H1 (cell line): ENCODE measurements at regions not wholly inside any gene's neighbourhood (a gene's known extent, or its start where the extent isn't known, plus 50 kb on each side); places are given as distances from the start of the nearest gene placed in this dataset.

Source experiments
- CTCF ChIA-PET: fragments of 300-600 bp; sonication (Branson Sonifier 250); formaldehyde crosslinking; loops from one replicate; lab custom pipeline; 2021; ENCODE audit not compliant: partially characterized antibody; lab: Charles Lee
- POLR2A ChIA-PET: fragments of 300-600 bp; sonication (Branson Sonifier 250); formaldehyde crosslinking; loops from one replicate; lab custom pipeline; 2021; ENCODE audit warnings: inconsistent platforms; ENCODE audit not compliant: partially characterized antibody; lab: Charles Lee
- DNase-seq, 2 experiments: peaks; one replicate each; pipeline versions ENCODE4 v3.0.0 to v3.0.0-alpha.2; 2010 to 2022; ENCODE audit warnings: low spot score in 2 of 2, low read depth in 1 of 2, mixed read lengths in 1 of 2
- FAIRE-seq: peaks from 2 replicates; lab custom pipeline; 2011; peaks lifted over from hg19 to GRCh38; lab: Jason Lieb, UNC
- H2AFZ ChIP-seq: 2 replicates; pipeline ENCODE4 v1.8.1; 2012; ENCODE audit warnings: low read length, inconsistent platforms
- H2AK5ac ChIP-seq: 2 replicates; pipeline ENCODE4 v1.6.1; 2013; ENCODE audit warnings: low read depth, low read length
- H2BK120ac ChIP-seq: replicated peaks from 2 replicates; pipeline ENCODE3; 2013; ENCODE audit warnings: low read depth, low read length, inconsistent platforms
- H2BK12ac ChIP-seq: 2 replicates; pipeline ENCODE4 v1.6.1; 2013; ENCODE audit warnings: low read depth, low read length
- H2BK15ac ChIP-seq: 2 replicates; pipeline ENCODE4 v1.6.1; 2013; ENCODE audit warnings: low read length
- H2BK20ac ChIP-seq: 2 replicates; pipeline ENCODE4 v1.6.1; 2013; ENCODE audit warnings: low read length
- H2BK5ac ChIP-seq: 2 replicates; pipeline ENCODE4 v1.6.1; 2013; ENCODE audit warnings: low read depth, low read length
- H3K14ac ChIP-seq: 2 replicates; pipeline ENCODE4 v1.6.1; 2013; ENCODE audit warnings: inconsistent platforms; ENCODE audit not compliant: insufficient read length
- H3K18ac ChIP-seq: 2 replicates; pipeline ENCODE4 v1.6.1; 2013; ENCODE audit warnings: low read length; ENCODE audit errors: extremely low read depth
- H3K23ac ChIP-seq: 2 replicates; pipeline ENCODE4 v1.6.1; 2013; ENCODE audit warnings: inconsistent platforms; ENCODE audit not compliant: insufficient read length
- H3K23me2 ChIP-seq: 2 replicates; pipeline ENCODE4 v1.6.1; 2013; ENCODE audit warnings: low read depth, low read length
- H3K27ac ChIP-seq: 2 replicates; pipeline ENCODE4 v1.6.1; 2011; ENCODE audit warnings: low read depth, low read length, inconsistent platforms
- H3K27me3 ChIP-seq, 4 experiments: replicated peaks in 1 of 4; 1 replicate in 1 of 4; 2 replicates in 3 of 4; pipeline versions ENCODE4 v1.6.1 to v1.8.1; 2011 to 2013; ENCODE audit warnings: low read length in 3 of 4, mild to moderate bottlenecking in 3 of 4, inconsistent platforms in 2 of 4, mixed read lengths in 2 of 4, moderate library complexity in 1 of 4; ENCODE audit not compliant: control insufficient read depth in 3 of 4, insufficient read depth in 3 of 4; ENCODE audit errors: extremely low read depth in 1 of 4
- H3K36me3 ChIP-seq, 4 experiments: 2 replicates each; pipeline versions ENCODE4 v1.6.1 to v1.8.1; 2011 to 2013; ENCODE audit warnings: mild to moderate bottlenecking in 4 of 4, low read length in 3 of 4, moderate library complexity in 2 of 4, control low read depth in 1 of 4, inconsistent platforms in 1 of 4; ENCODE audit not compliant: insufficient read depth in 4 of 4, control insufficient read depth in 2 of 4
- H3K4ac ChIP-seq: replicated peaks from 2 replicates; pipeline ENCODE3; 2013; ENCODE audit warnings: low read length, low read depth, mixed read lengths, inconsistent platforms; ENCODE audit not compliant: insufficient read length
- H3K4me1 ChIP-seq, 4 experiments: replicated peaks in 1 of 4; 1 replicate in 1 of 4; 2 replicates in 3 of 4; pipeline versions ENCODE4 v1.6.1 to v1.8.1; 2011 to 2013; ENCODE audit warnings: low read length in 3 of 4, inconsistent platforms in 2 of 4, mixed read lengths in 1 of 4; ENCODE audit not compliant: insufficient read depth in 4 of 4, control insufficient read depth in 3 of 4
- H3K4me2 ChIP-seq, 2 experiments: 2 replicates each; pipeline versions ENCODE4 v1.6.1 to v1.8.1; 2011 to 2013; ENCODE audit warnings: low read depth in 2 of 2, low read length in 2 of 2, control low read depth in 1 of 2, inconsistent platforms in 1 of 2, mild to moderate bottlenecking in 1 of 2; ENCODE audit not compliant: insufficient read depth in 1 of 2
- H3K4me3 ChIP-seq, 4 experiments: fragments of 200-600, 300-600 bp in 1 of 4; sonication (generic), shearing (Covaris generic), sonication (Bioruptor Twin) in 1 of 4; 2 replicates each; pipeline versions ENCODE4 v1.5.1 to v1.8.1; 2011 to 2016; ENCODE audit warnings: low read length in 4 of 4, low read depth in 3 of 4, control low read depth in 2 of 4, inconsistent platforms in 2 of 4, mild to moderate bottlenecking in 2 of 4, mixed read lengths in 1 of 4, moderate library complexity in 1 of 4; ENCODE audit not compliant: insufficient read depth in 2 of 4; ENCODE audit errors: extremely low read depth in 1 of 4
- H3K56ac ChIP-seq: replicated peaks from 2 replicates; pipeline ENCODE3; 2013; ENCODE audit warnings: low read depth, mild to moderate bottlenecking, mixed read lengths, low read length, inconsistent platforms; ENCODE audit not compliant: insufficient read length
- H3K79me1 ChIP-seq: 2 replicates; pipeline ENCODE4 v1.6.1; 2013; ENCODE audit warnings: low read depth, low read length, control low read depth
- H3K79me2 ChIP-seq, 2 experiments: 2 replicates each; pipeline versions ENCODE4 v1.6.1 to v1.8.1; 2012 to 2013; ENCODE audit warnings: low read length in 2 of 2, mild to moderate bottlenecking in 2 of 2, inconsistent platforms in 1 of 2; ENCODE audit not compliant: insufficient read depth in 2 of 2, control insufficient read depth in 1 of 2
- H3K9ac ChIP-seq, 4 experiments: replicated peaks in 1 of 4; 1 replicate in 1 of 4; 2 replicates in 3 of 4; pipeline versions ENCODE4 v1.6.1 to v1.8.1; 2011 to 2013; ENCODE audit warnings: low read depth in 3 of 4, low read length in 3 of 4, control low read depth in 2 of 4, mild to moderate bottlenecking in 2 of 4, moderate library complexity in 2 of 4, inconsistent platforms in 1 of 4; ENCODE audit errors: extremely low read depth in 1 of 4
- H3K9me3 ChIP-seq, 2 experiments: 2 replicates each; pipeline versions ENCODE4 v1.6.1 to v1.8.1; 2012 to 2013; ENCODE audit warnings: mild to moderate bottlenecking in 2 of 2, moderate library complexity in 2 of 2, control low read depth in 1 of 2, inconsistent platforms in 1 of 2, low read depth in 1 of 2, low read length in 1 of 2, mixed read lengths in 1 of 2; ENCODE audit not compliant: insufficient read depth in 2 of 2
- H4K20me1 ChIP-seq, 2 experiments: replicated peaks in 1 of 2; 2 replicates each; pipeline versions ENCODE3 to v1.8.1; 2011 to 2013; ENCODE audit warnings: inconsistent platforms in 2 of 2, low read length in 2 of 2, mild to moderate bottlenecking in 1 of 2; ENCODE audit not compliant: insufficient read depth in 2 of 2, control insufficient read depth in 1 of 2
- H4K5ac ChIP-seq: 2 replicates; pipeline ENCODE4 v1.6.1; 2013; ENCODE audit warnings: low read length, low read depth, mixed read lengths, inconsistent platforms; ENCODE audit not compliant: insufficient read length
- H4K8ac ChIP-seq: 2 replicates; pipeline ENCODE4 v1.8.0; 2013; ENCODE audit warnings: mild to moderate bottlenecking, moderate library complexity, low read length, inconsistent platforms; ENCODE audit not compliant: insufficient read depth; ENCODE audit errors: extremely low read depth
- H4K91ac ChIP-seq: replicated peaks from 2 replicates; pipeline ENCODE3; 2013; ENCODE audit warnings: low read length, mixed read lengths, inconsistent platforms; ENCODE audit not compliant: insufficient read length
- ASH2L ChIP-seq: fragments of 200-600, 300-600 bp; sonication (generic); IDR thresholded peaks from one replicate; pipeline ENCODE4 v1.7.1; 2017; ENCODE audit warnings: low read length
- BACH1 ChIP-seq: IDR thresholded peaks from 2 replicates; pipeline ENCODE4 v1.6.1; 2012; ENCODE audit warnings: low read length, improper control_type of control experiment
- BRCA1 ChIP-seq: IDR thresholded peaks from 2 replicates; pipeline ENCODE4 v1.6.1; 2012; ENCODE audit warnings: low read depth, low read length, improper control_type of control experiment
- CBX8 ChIP-seq: fragments of 300-800, 300-1000 bp; sonication (generic); IDR thresholded peaks from 2 replicates; pipeline ENCODE4 v1.7.1; 2016; ENCODE audit warnings: low read depth, low read length, borderline replicate concordance
- CHD1 ChIP-seq: IDR thresholded peaks from 2 replicates; pipeline ENCODE4 v1.6.1; 2012; ENCODE audit warnings: low read depth, low read length, improper control_type of control experiment
- E2F6 ChIP-seq: IDR thresholded peaks from 2 replicates; pipeline ENCODE4 v1.6.1; 2012; ENCODE audit warnings: inconsistent platforms
- FOSL1 ChIP-seq: IDR thresholded peaks from 2 replicates; pipeline ENCODE4 v1.6.1; 2011; ENCODE audit warnings: mild to moderate bottlenecking, low read depth, low read length, moderate library complexity; ENCODE audit not compliant: insufficient read depth
- GTF2F1 ChIP-seq: IDR thresholded peaks from 2 replicates; pipeline ENCODE4 v1.6.1; 2012; ENCODE audit warnings: low read depth, low read length, improper control_type of control experiment, borderline replicate concordance
- KDM4A ChIP-seq: IDR thresholded peaks from one replicate; pipeline ENCODE4 v1.7.1; 2012; ENCODE audit warnings: low read depth, mild to moderate bottlenecking, moderate library complexity, low read length, inconsistent platforms; ENCODE audit not compliant: severe bottlenecking
- POU5F1 ChIP-seq: IDR thresholded peaks from 2 replicates; pipeline ENCODE4 v1.6.1; 2011; ENCODE audit warnings: low read depth, mild to moderate bottlenecking, low read length, moderate library complexity
- SAP30 ChIP-seq: fragments of 300-600 bp; sonication (generic); IDR thresholded peaks from 2 replicates; pipeline ENCODE4 v1.7.1; 2012; ENCODE audit warnings: low read length, moderate library complexity, mild to moderate bottlenecking, inconsistent platforms; ENCODE audit not compliant: insufficient read depth, insufficient replicate concordance
- SIX5 ChIP-seq: IDR thresholded peaks from 2 replicates; pipeline ENCODE4 v1.6.1; 2011; ENCODE audit warnings: mild to moderate bottlenecking, low read depth, low read length
- SRF ChIP-seq: IDR thresholded peaks from 2 replicates; pipeline ENCODE4 v1.6.1; 2011; ENCODE audit warnings: mild to moderate bottlenecking, low read depth, low read length, moderate library complexity
- TAF1 ChIP-seq: IDR thresholded peaks from 2 replicates; pipeline ENCODE4 v1.6.1; 2011; ENCODE audit warnings: mild to moderate bottlenecking, low read depth, low read length
- TCF12 ChIP-seq: IDR thresholded peaks from 2 replicates; pipeline ENCODE4 v1.6.1; 2011; ENCODE audit warnings: low read depth, mild to moderate bottlenecking, low read length
- ZNF274 ChIP-seq: IDR thresholded peaks from 2 replicates; pipeline ENCODE4 v1.7.0; 2012; ENCODE audit warnings: low read length, borderline replicate concordance; ENCODE audit errors: extremely low read depth
- WGBS, 2 experiments: shearing (Covaris generic) in 1 of 2; methylation state at CpG; one replicate each; pipeline versions ENCODE4 v1.1.6 to v1.1.7; 2013 to 2015; ENCODE audit warnings: low lambda C conversion rate in 2 of 2, mixed read lengths in 2 of 2, inconsistent platforms in 1 of 2, low coverage in 1 of 2, missing lambda C conversion rate in 1 of 2; ENCODE audit not compliant: insufficient replicate concordance in 2 of 2, insufficient coverage in 1 of 2, insufficient read length in 1 of 2; ENCODE audit errors: extremely low coverage in 1 of 2, missing lambda C conversion rate in 1 of 2; 5-methylcytosine and 5-hydroxymethylcytosine counted together

GRCh38 chr20:55744896-55745295 is 260.4 kb downstream of the CBLN4 start:
- DNase-seq: no peak
- no peak overlapping the region for H2BK20ac ChIP-seq
- no peaks in the 10 kb centered on the region for H3K79me2 ChIP-seq
- H3K4me1 ChIP-seq: no peaks in the 10 kb centered on the region
- H3K36me3 ChIP-seq: no peaks in the 10 kb centered on the region
- H2BK5ac ChIP-seq: no peak overlapping the region
- H4K20me1 ChIP-seq: no peaks in the 10 kb centered on the region
- no peak overlapping the region for H3K27ac ChIP-seq
- H2AFZ ChIP-seq: peak overlapping the region; percentile 76
- no peaks in the 10 kb centered on the region for H3K23me2 ChIP-seq
- H3K14ac ChIP-seq: no peak overlapping the region
- H3K23ac ChIP-seq: no peak overlapping the region
- ChIA-PET POLR2A (no interaction called here), CTCF (no interaction called here)
- FAIRE-seq: no peak
- H4K91ac ChIP-seq: no peak overlapping the region
- no peak overlapping the region for H3K4ac ChIP-seq
- no peak overlapping the region for H2BK15ac ChIP-seq
- no peak overlapping the region for H3K4me3 ChIP-seq
- no peaks in the 10 kb centered on the region for H3K79me1 ChIP-seq
- no peaks in the 10 kb centered on the region for H3K27me3 ChIP-seq
- no peak overlapping the region for H3K9ac ChIP-seq
- no peak overlapping the region for H3K56ac ChIP-seq
- H4K8ac ChIP-seq: 0 out of 2 replicates have a peak overlapping the region, but pooled peaks have one; percentile 65
- H2BK120ac ChIP-seq: no peak overlapping the region
- H3K4me2 ChIP-seq: no peak overlapping the region
- WGBS, 2 experiments: 94% methylated on average over 10 of the region's 10 CpGs; no CpG with 5 or more reads in 1 of the 2 experiments
- H2BK12ac ChIP-seq: no peak overlapping the region
- H2AK5ac ChIP-seq: no peak overlapping the region
- no peak overlapping the region for H3K18ac ChIP-seq
- no peaks in the 10 kb centered on the region for H3K9me3 ChIP-seq
- H4K5ac ChIP-seq: no peak overlapping the region
- TF ChIP-seq ZNF274: no peak
- no peak for TF ChIP-seq TCF12
- TF ChIP-seq POU5F1: no peak
- no peak for TF ChIP-seq KDM4A
- TF ChIP-seq CHD1: no peak
- TF ChIP-seq GTF2F1: no peak
- TF ChIP-seq FOSL1: no peak
- TF ChIP-seq BRCA1: no peak
- no peak for TF ChIP-seq SIX5
- TF ChIP-seq TAF1: no peak
- TF ChIP-seq CBX8: no peak
- no peak for TF ChIP-seq E2F6
- no peak for TF ChIP-seq SRF
- no peak for TF ChIP-seq BACH1
- no peak for TF ChIP-seq ASH2L
- no peak for TF ChIP-seq SAP30
